Thyroid gland (tissue), 4 donors: ENCODE measurements at regions not wholly inside any gene's neighbourhood (a gene's known extent, or its start where the extent isn't known, plus 50 kb on each side); places are given as distances from the start of the nearest gene placed in this dataset.

Experiments used
- DNase-seq, 2 donors: peaks; one replicate each; pipeline ENCODE4 v3.0.0-alpha.2; 2019
- H3K27ac ChIP-seq, 3 donors: fragments of 200-600 bp; sonication (generic); 1 replicate in 2 of 3; 2 replicates in 1 of 3; pipeline ENCODE4 v1.5.1; 2016 to 2019; ENCODE audit warnings: mild to moderate bottlenecking in 1 of 3, moderate library complexity in 1 of 3
- H3K27me3 ChIP-seq: fragments of 200-600 bp; sonication (generic); one replicate; pipeline ENCODE4 v1.5.1; 2019
- H3K36me3 ChIP-seq, 2 donors: fragments of 200-600 bp; sonication (generic); one replicate each; pipeline ENCODE4 v1.5.1; 2016 to 2019
- H3K4me1 ChIP-seq, 2 donors: fragments of 200-600 bp; sonication (generic); one replicate each; pipeline ENCODE4 v1.5.1; 2017 to 2019
- H3K4me3 ChIP-seq, 3 donors: fragments of 200-600 bp; sonication (generic); replicated peaks in 1 of 3; 1 replicate in 2 of 3; 2 replicates in 1 of 3; pipeline ENCODE4 v1.5.1; 2016; ENCODE audit warnings: mild to moderate bottlenecking in 1 of 3
- H3K9me3 ChIP-seq: fragments of 200-600 bp; sonication (generic); one replicate; pipeline ENCODE4 v1.5.1; 2017
- POLR2A ChIP-seq, 2 donors: fragments of 450-650 bp; IDR thresholded peaks; one replicate each; pipeline ENCODE4 v1.6.1; 2017; ENCODE audit warnings: antibody characterized with exemption in 2 of 2, mild to moderate bottlenecking in 2 of 2, moderate library complexity in 1 of 2
- WGBS, 2 donors: methylation state at CpG; one replicate each; pipeline ENCODE4 v1.1.5; 2017; 5-methylcytosine and 5-hydroxymethylcytosine counted together
- intact Hi-C: fragments of 100-400 bp; cut with DNase I; formaldehyde crosslinking; loops from one replicate; pipeline ENCODE4 v1.15.1; 2023
- TF ChIP-seq, protein P1 (sequence below), 6 experiments: fragments of 200-600 bp in 3 of 6; fragments of 450-650 bp in 3 of 6; sonication (generic) in 3 of 6; IDR thresholded peaks; one replicate each; pipeline ENCODE4 v1.5.1; 2016 to 2019; ENCODE audit warnings: antibody characterized with exemption in 6 of 6, mild to moderate bottlenecking in 2 of 6, inconsistent platforms in 1 of 6, moderate library complexity in 1 of 6

DNA sequence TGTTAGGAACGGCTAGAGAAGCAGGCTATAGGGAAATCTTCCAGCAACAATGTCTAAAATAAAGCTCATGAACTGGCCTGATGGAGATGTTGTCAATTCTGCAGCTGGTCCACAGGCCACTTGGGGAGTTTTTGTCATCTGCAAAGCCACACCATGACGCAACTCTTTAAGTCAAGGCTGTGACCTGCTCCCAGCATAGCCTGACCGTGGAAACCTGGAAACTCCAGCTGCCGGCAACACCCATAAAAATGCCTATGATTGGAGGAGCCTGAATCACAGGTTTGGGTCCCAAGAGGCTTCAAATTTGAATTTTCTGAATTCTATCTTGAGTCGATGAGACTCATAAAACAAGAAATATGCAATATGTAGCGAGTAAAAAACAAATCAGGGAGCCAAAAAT lies 969.2 kb upstream of the PRKX start:
- H3K4me1 ChIP-seq: no peaks in the 10 kb centered on the region
- intact Hi-C loops: no loop called here
- 91% methylated on average over 5 to 6 of the region's 6 CpGs for WGBS, 2 donors

DNA sequence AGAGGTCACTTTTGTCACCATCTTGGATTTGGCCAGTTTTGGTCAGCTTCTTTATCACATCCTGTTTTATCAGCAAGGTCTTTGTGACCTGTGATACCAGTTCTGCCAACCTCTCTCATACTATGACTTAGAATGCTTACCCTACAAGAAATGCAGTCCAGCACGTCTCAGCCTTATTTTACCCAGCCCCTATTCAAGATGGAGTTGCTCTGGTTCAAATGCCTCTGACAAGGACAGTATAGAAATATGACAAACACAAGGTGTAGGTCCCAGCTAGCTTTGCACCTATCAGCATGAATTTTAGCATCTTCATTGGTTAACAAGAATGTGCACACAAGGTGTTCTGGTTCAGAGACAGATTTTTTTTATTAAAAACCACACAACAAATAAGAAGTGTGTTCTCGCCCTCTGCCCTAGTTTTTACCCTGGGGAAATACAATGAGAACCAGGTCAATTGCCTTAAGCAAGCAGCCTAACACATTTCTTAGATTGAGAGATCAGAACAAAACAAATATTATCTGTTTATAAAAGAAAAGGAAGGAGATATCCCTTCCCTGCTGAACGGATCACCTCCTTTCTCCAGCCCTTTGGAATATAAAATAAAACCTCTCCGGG lies 962.3 kb upstream of the PRKX start:
- no peaks in the 10 kb centered on the region for H3K36me3 ChIP-seq
- intact Hi-C loops: no loop called here
- TF ChIP-seq, protein P1, sequence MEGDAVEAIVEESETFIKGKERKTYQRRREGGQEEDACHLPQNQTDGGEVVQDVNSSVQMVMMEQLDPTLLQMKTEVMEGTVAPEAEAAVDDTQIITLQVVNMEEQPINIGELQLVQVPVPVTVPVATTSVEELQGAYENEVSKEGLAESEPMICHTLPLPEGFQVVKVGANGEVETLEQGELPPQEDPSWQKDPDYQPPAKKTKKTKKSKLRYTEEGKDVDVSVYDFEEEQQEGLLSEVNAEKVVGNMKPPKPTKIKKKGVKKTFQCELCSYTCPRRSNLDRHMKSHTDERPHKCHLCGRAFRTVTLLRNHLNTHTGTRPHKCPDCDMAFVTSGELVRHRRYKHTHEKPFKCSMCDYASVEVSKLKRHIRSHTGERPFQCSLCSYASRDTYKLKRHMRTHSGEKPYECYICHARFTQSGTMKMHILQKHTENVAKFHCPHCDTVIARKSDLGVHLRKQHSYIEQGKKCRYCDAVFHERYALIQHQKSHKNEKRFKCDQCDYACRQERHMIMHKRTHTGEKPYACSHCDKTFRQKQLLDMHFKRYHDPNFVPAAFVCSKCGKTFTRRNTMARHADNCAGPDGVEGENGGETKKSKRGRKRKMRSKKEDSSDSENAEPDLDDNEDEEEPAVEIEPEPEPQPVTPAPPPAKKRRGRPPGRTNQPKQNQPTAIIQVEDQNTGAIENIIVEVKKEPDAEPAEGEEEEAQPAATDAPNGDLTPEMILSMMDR (IDR thresholded peaks at IDR 0.05): no peak
- TF ChIP-seq POLR2A (IDR thresholded peaks at IDR 0.05): no peak
- H3K9me3 ChIP-seq: no peaks in the 10 kb centered on the region
- H3K27me3 ChIP-seq: no peaks in the 10 kb centered on the region
- WGBS, 2 donors: 46 to 59% methylated on average over 3 to 4 of the region's 4 CpGs
- H3K27ac ChIP-seq: no peak overlapping the region
- DNase-seq: no peak
- no peak overlapping the region for H3K4me3 ChIP-seq
- no peaks in the 10 kb centered on the region for H3K4me1 ChIP-seq

More for the DNA sequence above, 969.2 kb upstream of the PRKX start:
- no peak for DNase-seq
- H3K9me3 ChIP-seq: no peaks in the 10 kb centered on the region
- H3K4me3 ChIP-seq: no peak overlapping the region
- H3K27me3 ChIP-seq: no peaks in the 10 kb centered on the region
- H3K36me3 ChIP-seq: no peaks in the 10 kb centered on the region
- no peak overlapping the region for H3K27ac ChIP-seq
- TF ChIP-seq, protein P1 (IDR thresholded peaks at IDR 0.05): no peak
- TF ChIP-seq POLR2A (IDR thresholded peaks at IDR 0.05): no peak

DNA sequence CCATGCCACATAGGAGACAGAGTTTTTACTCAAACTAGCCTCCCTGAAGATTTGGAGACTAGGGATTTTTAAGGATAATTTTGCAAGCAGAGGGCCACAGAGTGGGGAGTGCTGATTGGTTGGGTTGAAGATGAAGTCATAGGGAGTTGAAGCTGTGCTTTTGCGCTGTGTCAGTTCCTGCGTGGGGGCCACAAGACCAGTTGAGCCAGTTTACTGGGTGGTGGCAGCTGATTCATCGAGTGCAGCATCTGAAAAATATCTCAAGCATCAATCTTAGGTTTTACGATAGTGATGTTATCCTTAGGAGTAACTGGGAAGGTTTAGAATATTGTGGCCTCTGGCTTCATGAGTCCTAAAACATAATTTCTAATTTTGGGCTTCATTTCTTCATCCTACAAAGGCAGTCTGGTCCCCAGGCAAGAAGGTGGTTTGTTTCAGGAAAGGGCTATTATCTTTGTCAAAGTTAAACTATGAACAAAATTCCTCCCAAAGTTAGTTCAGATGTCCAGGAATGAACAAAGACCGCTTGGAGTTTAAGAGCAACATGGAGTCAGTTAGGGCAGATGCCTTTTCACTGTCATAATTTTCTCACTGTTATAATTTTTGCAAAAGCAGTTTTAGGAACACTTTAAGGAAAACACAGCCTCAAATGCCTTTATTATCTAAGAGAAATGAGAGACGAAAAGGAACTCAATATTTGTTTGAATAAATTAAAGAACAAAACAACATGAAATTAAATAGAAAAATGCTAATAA lies 960.8 kb upstream of the PRKX start:
- no peak overlapping the region for H3K4me3 ChIP-seq
- no peak for DNase-seq
- no peak for TF ChIP-seq POLR2A (IDR thresholded peaks at IDR 0.05)
- TF ChIP-seq, protein P1 (IDR thresholded peaks at IDR 0.05): no peak
- intact Hi-C loops: no loop called here
- no peaks in the 10 kb centered on the region for H3K4me1 ChIP-seq
- no peaks in the 10 kb centered on the region for H3K9me3 ChIP-seq
- no peaks in the 10 kb centered on the region for H3K27me3 ChIP-seq
- WGBS, 2 donors: 84 to 89% methylated on average over 5 to 6 of the region's 6 CpGs
- H3K36me3 ChIP-seq: no peaks in the 10 kb centered on the region
- H3K27ac ChIP-seq: no peak overlapping the region

DNA sequence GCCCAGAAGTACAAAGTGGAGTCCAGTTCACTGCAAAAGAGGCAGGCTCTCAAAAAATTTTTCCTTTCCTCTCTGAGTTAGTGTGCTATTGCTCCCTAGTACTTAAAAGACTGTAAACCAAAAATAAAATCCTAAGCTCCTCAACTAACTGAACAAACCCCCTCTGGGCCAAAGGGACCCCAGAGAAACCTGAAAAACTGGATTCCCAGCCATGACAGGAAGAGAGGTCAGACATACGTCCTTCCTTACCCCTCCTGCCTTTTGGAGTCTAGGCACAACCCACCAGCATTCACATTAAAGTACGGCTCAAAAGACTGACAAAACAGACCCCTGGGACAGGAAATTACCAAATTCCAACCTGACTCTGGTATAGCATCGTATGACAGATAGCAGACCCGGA lies 957.9 kb upstream of the PRKX start:
- TF ChIP-seq POLR2A (IDR thresholded peaks at IDR 0.05): no peak
- TF ChIP-seq, protein P1 (IDR thresholded peaks at IDR 0.05): no peak
- H3K9me3 ChIP-seq: no peaks in the 10 kb centered on the region
- H3K36me3 ChIP-seq: no peaks in the 10 kb centered on the region
- 29 to 63% methylated on average over 2 to 4 of the region's 4 CpGs for WGBS, 2 donors
- no peak overlapping the region for H3K27ac ChIP-seq
- intact Hi-C loops: no loop called here
- no peak overlapping the region for H3K4me3 ChIP-seq
- H3K4me1 ChIP-seq: no peaks in the 10 kb centered on the region
- no peak for DNase-seq
- no peaks in the 10 kb centered on the region for H3K27me3 ChIP-seq

DNA sequence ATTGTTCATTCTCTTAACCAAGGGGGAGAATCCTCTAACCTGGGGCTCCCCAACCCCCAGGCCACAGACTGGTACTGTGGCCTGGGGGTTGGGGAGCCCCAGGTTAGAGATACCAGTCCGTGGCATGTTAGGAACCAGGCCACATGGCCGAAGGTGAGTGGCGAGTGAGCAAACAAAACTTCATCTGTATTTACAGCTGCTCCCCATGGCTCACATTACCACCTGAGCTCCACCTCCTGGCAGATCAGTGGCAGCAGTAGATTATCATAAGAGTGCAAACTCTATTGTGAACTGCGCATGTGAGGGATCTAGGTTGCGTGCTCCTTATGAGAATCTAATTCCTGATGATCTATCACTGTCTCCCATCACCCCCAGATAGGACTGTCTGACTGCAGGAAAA lies 957.2 kb upstream of the PRKX start:
- intact Hi-C loops: no loop called here
- 92 to 94% methylated on average over 2 to 4 of the region's 5 CpGs for WGBS, 2 donors
- no peak overlapping the region for H3K27ac ChIP-seq

More for the DNA sequence above, 957.2 kb upstream of the PRKX start:
- no peaks in the 10 kb centered on the region for H3K4me1 ChIP-seq
- TF ChIP-seq, protein P1 (IDR thresholded peaks at IDR 0.05): no peak
- TF ChIP-seq POLR2A (IDR thresholded peaks at IDR 0.05): no peak
- no peak overlapping the region for H3K4me3 ChIP-seq
- H3K36me3 ChIP-seq: no peaks in the 10 kb centered on the region
- no peaks in the 10 kb centered on the region for H3K27me3 ChIP-seq
- no peak for DNase-seq
- H3K9me3 ChIP-seq: no peaks in the 10 kb centered on the region
